ENCODE measurements at regions not wholly inside any gene's neighbourhood (a gene's known extent, or its start where the extent isn't known, plus 50 kb on each side); places are given as distances from the start of the nearest gene placed in this dataset.

- no peak for DNase-seq
Measured at GRCh38 chr10:10149899-10150298, 867.8 kb upstream of the CELF2 start.

DNA sequence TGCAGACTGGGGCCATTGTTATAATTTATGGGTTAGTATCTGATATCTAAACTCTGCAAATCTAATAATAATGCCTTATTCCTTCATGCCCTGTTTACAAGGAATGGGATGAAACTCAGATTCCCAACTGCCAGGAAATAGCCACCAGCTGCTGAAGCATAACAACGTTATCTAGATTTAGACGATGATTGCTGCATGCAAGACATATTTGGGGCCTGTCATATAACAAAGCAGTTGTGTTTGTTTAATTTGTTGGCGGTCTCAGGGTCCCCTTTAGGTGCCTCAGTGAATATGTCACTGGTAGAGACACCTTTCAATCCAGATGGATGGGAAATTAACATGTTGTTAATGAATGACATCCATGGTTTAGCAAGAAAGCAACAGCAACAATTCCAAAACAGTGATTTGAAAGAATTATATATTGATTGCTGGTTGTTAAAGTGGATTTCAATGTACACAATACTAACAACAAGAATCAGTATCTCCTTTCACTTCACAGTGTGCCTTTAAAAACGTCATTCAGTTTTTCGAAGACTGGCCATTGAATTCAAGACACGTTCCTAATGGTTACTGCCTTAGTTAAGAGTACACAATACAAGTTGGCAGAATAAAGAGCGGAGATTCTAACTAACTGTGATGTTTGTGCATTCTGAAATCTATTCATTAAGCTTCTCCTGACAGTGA is 860.6 kb upstream of the CELF2 start:
- DNase-seq: no peak

GRCh38 chr10:10160821-10161312 is 856.8 kb upstream of the CELF2 start:
- DNase-seq: no peak

GRCh38 chr10:10164848-10165247 is 852.8 kb upstream of the CELF2 start:
- DNase-seq: no peak

DNA sequence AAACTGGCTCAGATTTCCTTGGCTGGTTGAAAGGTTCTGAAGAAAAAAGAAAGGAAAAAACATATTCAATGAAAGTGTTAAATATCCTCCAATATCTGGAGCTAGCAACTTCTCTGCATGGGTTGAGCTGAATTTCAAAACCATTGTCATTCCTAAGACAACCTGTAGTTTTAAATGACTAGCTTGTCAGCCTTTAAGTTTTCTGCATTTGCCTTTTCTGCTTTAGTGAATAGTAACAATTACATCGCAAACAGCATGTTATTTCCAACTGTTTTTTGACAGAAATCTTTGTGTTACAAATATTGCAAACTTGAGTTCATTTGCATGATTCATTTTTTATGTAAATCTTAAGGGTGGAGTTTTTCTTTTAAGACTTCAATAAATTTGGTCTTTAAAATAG is 852.3 kb upstream of the CELF2 start:
- no peak for DNase-seq

- DNase-seq: no peak
Measured at GRCh38 chr10:10178476-10178875, 839.2 kb upstream of the CELF2 start.

- no peak for DNase-seq
Measured at GRCh38 chr10:10193848-10194247, 823.8 kb upstream of the CELF2 start.

GRCh38 chr10:10196701-10197100 is 821.0 kb upstream of the CELF2 start:
- DNase-seq: peak in 1 of 51 donors; percentile 65

DNA sequence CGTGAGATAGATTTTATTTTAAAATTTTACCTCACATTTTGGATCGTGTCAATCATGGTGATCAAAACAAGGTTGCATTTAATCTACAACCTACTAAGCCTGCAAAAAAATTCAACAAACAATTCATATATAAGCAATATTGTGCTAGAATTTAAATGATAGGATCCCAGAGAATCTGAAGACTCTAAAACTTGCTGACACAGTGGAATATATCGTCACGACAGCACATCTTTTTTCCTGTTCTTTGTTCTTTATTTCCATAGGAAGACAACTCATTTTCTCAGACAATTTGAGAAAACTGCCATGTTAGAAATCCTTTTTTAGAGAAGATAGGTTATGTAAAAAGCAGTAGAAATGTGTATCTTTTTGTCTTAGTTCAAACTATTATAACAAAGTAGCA is 820.2 kb upstream of the CELF2 start:
- DNase-seq: no peak

DNA sequence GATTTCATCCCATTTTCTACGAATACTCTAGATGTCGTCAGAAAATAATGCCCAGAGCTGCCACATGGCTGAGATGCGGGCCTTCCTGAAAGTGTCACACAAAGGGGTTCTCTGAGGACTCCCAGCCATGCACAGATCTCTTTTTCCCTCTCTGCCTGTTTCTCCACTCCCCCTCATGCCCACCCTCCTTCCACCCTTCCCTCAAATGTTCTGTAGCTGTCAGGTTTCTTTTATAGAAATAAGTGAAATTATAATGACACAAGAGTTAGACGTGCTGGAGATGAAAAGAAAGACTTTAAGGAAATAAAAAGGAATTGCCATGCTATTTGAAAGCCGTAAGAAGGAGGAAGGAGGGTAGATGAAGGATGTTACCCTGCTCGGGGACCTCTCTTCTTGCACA is 819.3 kb upstream of the CELF2 start:
- DNase-seq: no peak

GRCh38 chr10:10204415-10204814 is 813.3 kb upstream of the CELF2 start:
- DNase-seq: no peak

GRCh38 chr10:10205906-10206305 is 811.8 kb upstream of the CELF2 start:
- DNase-seq: no peak

DNA sequence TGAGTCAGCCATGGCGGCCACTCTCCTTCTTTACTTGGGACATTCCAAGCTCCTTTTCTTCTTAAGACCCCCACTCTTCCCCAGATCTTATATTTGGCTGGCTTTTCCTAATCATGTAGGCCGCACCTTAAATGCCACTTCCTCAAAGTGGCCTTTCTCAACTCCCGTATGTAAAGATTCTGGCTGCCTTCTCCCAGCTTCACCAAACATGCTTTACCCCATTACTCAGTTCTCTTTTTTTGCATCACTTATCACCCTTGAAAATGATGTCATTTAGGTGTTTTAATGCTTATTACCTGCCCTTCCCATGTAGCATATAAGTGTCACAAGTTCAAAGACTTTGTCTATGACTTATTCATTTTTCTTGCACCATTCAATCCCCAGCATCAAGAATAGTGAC is 810.1 kb upstream of the CELF2 start:
- DNase-seq: no peak

DNA sequence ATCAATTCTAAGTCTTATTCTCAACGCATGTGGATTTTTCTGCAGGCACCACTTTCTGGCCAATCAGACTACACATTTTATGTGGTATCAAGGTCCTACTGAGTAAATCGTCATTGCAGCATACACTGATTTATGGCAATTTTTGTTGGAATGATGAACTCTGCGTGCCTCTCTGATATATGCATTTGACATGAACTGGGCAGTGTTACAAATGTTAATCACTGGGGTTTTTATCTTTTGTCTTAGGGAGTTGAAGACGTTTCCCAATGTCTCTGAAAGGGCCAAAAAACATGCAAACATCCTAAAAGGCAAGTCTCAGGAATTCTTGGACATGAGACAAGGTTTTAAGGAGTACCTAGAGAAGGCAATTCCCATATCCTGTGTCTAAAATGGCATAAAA is 809.5 kb upstream of the CELF2 start:
- no peak for DNase-seq

DNA sequence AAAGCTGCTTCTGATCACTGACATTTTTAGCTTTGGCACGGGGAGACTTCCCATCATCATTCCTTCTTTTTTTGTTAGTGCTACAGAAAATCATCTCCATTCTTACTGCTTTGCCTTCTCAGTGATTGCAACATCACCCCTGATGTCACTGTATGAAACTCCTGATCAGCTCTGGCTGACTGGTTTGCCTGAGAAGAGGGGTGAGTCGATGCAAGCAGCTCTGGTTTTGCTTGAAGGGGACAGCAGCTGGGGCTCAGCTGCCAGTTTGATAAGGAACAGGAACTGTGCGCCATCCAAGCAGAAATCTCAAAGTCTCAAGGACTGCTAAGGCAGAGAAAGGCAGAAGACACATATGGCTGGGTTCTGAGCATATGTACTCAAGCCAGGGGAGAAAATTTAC is 808.5 kb upstream of the CELF2 start:
- DNase-seq: peak in 2 of 51 donors; percentile 10 to 58

- DNase-seq: no peak
Measured at GRCh38 chr10:10211409-10211808, 806.3 kb upstream of the CELF2 start.

DNA sequence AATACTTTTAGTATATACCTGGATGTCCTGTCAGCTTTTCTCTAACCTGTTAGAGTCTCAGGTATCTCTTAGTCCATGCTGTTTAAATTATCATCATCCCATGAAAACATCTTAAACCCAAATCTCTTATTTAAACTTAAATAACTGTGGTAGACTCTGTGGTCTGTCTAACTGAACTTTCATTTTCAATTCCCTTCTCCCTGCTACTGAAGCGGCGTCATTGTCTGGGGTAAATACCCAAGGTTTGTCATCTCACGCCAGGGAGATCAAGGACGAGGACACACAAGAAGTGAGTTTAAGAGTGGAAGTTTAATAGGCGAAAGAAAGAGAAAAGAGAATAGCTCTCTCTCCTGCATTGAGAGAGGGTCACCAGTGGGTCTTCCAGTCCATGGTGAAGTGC is 804.4 kb upstream of the CELF2 start:
- DNase-seq: no peak

GRCh38 chr10:10222304-10222841 is 795.3 kb upstream of the CELF2 start:
- no peak for DNase-seq

DNA sequence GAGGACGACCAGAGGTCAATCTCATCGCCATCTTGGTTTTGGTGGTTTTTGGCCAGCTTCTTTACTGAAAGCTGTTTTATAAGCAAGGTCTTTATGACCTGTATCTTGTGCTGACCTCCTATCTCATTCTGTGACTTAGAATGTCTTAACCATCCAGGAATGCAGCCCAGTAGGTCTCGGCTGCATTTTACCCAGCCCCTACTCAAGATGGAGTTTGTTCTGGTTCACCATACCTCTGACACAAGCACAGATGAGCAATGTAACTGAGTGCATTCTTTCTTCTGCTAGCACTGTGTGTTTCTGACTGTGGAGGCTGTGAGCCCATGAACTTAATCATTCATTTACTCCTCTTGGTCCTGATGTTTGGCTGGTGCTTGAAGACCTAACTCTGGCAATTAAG is 794.5 kb upstream of the CELF2 start:
- DNase-seq: no peak

GRCh38 chr10:10225136-10225676 is 792.5 kb upstream of the CELF2 start:
- DNase-seq: no peak

DNA sequence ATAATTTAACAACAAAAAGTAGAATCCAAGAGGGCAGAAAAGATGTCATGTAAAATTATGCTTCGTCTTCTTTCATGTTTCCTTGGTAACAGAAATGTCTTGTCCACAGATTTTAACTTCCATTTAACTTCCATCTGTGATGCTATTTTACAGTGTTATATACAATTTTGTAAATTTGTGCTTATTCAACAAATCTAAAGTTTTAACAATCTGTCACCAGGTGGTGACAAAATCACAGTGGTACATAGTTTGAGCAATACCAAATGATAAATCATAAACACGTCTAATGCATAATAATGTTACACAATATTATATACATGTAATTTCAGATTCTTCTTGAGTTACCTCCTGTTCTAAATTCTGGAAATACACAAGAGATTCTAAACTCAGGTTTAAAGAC is 784.4 kb upstream of the CELF2 start:
- no peak for DNase-seq

DNA sequence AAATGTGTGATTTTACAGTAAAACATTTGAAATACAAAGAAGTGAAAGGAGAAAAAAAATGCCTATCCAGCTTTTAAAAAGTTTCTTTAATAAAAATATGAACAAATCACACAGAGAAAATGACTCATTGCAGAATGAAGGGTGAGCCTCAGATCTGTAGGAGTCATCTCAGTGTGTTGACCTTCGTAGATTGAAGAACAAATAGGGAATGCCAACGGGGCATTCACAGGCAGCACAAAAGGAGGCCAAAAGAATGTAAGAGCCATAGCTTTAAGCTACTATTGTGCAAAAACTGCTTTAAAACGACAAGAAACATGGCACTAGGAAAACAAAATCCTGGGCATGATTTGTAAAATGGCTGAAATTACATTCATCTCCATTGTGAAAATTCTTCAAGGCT is 782.7 kb upstream of the CELF2 start:
- DNase-seq: no peak

DNA sequence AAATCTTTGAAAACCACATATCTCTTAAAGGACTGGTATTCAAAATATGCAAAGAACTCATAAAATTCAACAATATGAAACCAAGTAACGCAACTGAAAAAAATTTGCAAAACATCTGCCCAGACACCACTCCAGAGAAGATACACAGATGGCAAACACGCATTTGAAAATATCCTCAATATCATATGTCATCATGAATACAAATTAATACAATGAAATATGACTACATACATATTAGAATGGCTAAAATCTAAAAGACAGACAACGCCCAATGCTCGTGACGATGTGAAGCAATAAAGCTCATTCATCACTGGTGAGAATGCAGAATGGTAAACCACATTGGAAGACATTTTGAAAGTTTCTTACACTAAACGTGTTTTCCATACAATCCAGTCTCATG is 770.1 kb upstream of the CELF2 start:
- no peak for DNase-seq
